Germinal center (tissue), 1 donor: ENCODE measurements at regions not wholly inside any gene's neighbourhood (a gene's known extent, or its start where the extent isn't known, plus 50 kb on each side); places are given as distances from the start of the nearest gene placed in this dataset.
A peak's percentile ranks its signal among the peaks of the same experiment; 100 is the strongest.
"Not testable (repeated sequence)": the region's sequence is repeated elsewhere in the genome, so short reads cannot be mapped to it uniquely, and the experiment has no call there.

Experiments used
- DNase-seq: peaks from one replicate; pipeline ENCODE4 v3.0.0; 2012; ENCODE audit warnings: mixed read lengths, low spot score

DNA sequence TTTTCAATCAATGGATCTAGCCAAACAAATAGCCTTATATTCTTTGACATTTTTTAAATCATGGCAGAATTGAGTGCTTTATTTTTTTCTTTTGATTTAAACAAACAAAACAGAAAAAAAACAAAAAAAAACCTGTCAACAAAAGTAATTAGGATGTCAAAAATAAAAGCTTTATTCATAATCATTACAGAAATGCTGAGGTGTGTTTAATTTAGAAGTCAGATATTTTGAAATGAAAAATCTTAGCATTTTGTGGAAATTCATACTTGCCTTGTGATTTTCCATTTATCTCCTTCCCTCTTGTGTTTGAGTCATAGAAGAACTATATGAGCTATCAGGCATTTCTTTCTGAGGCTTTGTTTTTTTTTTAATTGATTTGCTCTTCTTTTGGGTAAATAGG lies 387.0 kb upstream of the STXBP6 start:
- no peak for DNase-seq

DNA sequence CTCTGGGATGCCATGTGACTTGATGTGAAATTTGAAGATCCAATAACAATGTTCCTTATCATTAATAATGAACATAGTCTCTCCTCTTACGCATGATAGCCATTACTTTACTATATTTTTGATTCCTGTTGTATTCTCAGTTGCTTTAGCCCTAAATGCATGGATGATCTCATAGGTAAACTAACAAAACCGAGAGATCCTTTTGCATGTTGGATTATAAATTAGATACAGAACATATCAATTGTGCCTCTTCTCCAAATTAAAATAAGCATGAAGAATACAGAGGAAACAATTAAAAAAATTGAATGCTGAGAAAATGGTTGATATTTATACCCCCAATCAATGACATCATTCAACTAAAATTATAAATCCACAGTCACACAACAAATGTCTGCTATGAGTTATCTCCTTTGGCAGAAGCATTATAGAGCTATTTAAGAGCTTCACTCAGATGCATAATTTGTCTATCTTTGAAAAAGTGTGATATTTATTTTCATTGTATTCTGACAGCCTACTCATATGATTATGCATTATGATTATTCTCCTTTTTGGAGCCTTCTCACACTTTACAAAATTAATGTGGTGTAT lies 386.4 kb upstream of the STXBP6 start:
- DNase-seq = no peak

- DNase-seq = no peak
Observed at GRCh38 chr14:25431211-25432076, 381.5 kb upstream of the STXBP6 start.

DNA sequence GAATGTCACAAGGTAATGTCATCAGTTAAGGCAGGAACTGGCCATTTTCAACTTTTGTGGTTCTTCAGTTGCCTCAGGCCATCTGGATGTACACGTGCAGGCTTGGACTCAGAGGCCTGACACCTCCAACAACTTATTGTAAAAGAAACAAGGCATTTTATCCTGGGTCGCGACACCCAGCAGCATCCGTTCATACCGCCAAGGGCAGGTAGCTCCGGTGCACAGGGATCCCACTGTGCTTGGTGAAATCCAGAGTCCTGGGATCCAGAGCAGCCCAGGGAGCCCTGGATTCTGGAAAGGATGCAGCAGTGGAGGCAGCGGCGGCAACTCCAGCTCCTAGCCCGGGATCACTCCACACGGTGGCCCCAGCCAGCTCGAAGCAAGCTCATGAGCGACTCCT lies 380.9 kb upstream of the STXBP6 start:
- no peak for DNase-seq

DNA sequence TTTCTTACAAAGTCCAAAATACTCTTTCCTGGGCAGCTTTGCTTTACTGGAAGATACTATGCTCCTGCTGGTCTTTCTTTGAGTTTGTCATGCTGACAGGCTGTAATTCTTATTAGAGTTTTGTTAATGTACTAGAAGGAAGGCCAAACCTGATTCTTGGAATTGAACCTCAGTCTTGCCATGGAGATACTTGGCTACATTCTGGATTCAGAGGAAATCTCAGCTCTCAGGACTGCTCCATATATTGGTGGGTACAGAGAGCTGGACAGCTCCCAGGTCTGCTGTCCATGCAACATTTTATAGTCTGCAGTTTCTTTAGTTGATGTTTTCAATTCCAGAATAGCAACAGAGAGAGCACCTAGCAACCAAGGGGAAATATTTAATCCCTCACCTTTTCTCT lies 363.1 kb upstream of the STXBP6 start:
- DNase-seq = no peak

- DNase-seq = no peak
Observed at GRCh38 chr14:25411781-25412757, 362.1 kb upstream of the STXBP6 start.

GRCh38 chr14:25406818-25407217 lies 356.9 kb upstream of the STXBP6 start:
- peak; percentile 2 for DNase-seq

- peak; percentile 6 for DNase-seq
Observed at GRCh38 chr14:25400607-25401206, 350.8 kb upstream of the STXBP6 start.

GRCh38 chr14:25396128-25396527 lies 346.2 kb upstream of the STXBP6 start:
- no peak for DNase-seq

- DNase-seq = no peak
Observed at GRCh38 chr14:25394791-25395391, 344.9 kb upstream of the STXBP6 start.

GRCh38 chr14:25394356-25394755 lies 344.4 kb upstream of the STXBP6 start:
- no peak for DNase-seq

DNA sequence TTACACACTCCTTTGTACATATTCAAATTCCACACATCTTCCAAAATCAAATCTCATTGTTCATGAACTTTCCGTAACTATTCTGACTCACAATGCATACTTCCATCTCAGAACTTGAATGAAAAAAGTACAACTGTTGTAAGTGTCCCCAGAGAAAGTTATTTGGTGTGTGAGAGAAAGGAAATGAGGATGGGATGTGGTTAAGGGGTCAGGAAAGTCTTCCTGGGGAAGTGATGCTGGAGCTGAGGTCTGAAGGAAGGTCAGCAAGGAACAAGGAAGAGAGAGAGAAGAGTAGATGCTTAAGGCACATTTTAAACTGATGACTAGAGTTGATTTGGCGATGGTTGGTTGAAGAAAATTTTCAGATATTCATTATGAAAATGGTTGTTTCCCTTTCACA lies 340.0 kb upstream of the STXBP6 start:
- DNase-seq = no peak

DNA sequence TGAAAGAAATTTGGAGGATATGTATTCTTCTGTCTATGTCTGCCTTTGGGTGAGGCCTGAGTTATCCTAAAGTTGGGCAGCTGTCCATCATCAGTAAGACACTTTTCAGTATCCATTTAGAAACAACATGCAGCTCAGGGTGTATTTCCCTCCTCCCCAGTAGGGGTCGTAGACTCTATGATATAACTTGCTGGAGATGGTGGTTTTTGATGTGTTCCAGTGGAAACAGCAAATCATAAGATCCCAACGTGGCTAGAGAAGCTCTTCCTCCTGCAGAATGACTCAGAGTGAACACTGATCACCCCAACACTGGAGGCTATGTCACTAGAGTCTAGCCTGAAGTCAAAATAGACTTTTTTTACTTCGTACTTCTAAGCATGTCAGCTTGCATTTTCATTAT lies 331.6 kb upstream of the STXBP6 start:
- no peak for DNase-seq

- no peak for DNase-seq
Observed at GRCh38 chr14:25375639-25376038, 325.7 kb upstream of the STXBP6 start.

GRCh38 chr14:25371068-25371467 lies 321.1 kb upstream of the STXBP6 start:
- DNase-seq = no peak

GRCh38 chr14:25370057-25370456 lies 320.1 kb upstream of the STXBP6 start:
- DNase-seq = not testable (repeated sequence)

DNA sequence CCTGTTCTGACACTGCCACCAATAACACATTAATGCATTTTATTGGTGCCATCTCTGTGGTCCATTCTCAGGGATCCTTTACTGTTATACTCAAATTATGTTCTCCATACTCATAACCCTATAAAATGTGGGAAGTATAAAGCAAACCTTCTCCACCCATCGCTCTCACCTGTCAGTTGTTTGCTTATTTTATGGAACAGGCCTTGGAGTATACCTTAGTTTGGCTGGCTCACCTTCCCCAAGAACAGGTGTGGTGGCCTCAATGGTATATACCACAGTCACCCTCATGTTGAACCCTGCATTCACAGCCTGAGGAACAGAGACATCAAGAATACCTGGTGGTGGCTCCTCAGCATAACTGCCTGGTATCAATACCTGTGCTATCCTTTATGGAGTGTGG lies 308.4 kb upstream of the STXBP6 start:
- no peak for DNase-seq

DNA sequence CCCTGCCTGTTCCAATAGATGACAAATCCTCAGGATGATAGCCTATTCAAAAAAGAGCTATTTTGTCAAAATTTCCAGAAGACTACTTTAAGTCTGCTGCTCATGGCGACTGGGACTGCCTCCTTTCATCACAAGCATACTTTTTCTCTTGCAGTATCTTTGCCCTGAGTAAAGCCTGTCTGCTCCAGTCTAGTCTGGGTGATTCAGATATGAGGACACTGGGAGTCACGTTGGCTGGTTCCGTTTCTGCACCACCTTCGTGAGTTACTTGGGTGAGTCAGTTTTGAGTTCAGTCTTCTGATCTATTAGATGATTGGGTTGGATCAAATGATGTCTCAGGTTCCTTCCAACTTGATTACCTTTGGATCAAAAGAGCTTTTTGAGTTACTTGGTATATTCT lies 301.3 kb upstream of the STXBP6 start:
- no peak for DNase-seq

DNA sequence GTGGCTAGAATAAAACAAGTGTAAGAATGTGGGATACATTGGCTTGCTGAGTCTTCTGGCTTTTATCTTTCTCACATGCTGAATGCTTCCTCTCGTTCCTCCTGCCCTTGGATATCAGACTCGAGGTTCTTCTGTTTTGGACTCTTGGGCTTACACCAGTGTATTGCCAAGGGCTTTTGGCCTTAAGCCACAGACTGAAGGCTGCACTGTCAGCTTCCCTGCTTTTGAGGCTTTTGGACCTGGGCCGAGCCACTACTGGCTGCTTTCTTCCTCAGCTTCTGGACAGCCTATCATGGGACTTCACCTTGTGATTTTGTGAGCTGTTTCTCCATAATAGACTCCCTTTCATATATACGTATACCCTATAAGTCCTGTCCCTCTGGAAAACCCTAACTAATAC lies 300.9 kb upstream of the STXBP6 start:
- no peak for DNase-seq

GRCh38 chr14:25350021-25350420 lies 300.1 kb upstream of the STXBP6 start:
- no peak for DNase-seq

DNA sequence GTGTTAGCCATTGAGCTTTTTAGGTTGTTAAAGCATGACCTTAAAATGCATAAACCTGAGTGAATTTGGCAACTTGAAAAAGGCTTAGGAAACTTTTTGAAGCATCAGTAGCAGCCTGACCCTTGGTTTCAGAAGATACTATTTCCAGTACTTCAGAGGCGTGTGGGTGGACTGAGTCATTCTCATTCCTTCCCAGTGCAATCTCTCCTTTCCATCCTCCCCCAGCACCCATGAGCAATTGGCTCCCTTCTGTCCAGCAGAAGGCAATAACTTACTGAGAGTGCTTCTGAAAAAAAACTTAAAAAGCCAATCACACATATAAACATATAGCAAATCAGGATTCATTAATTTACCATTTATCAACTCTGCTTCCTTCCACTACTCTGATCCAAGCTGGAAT lies 299.3 kb upstream of the STXBP6 start:
- no peak for DNase-seq

- DNase-seq = no peak
Observed at GRCh38 chr14:25340882-25341281, 290.9 kb upstream of the STXBP6 start.
